K562 (cell line): ENCODE measurements at regions not wholly inside any gene's neighbourhood (a gene's known extent, or its start where the extent isn't known, plus 50 kb on each side); places are given as distances from the start of the nearest gene placed in this dataset.

Experiments
- BRF2 ChIP-seq: IDR thresholded peaks from 3 replicates; pipeline ENCODE4 v1.6.1; 2011; ENCODE audit warnings: borderline replicate concordance, mild to moderate bottlenecking; ENCODE audit not compliant: insufficient read length, insufficient read depth
- ESRRA ChIP-seq: fragments of 450-650 bp; IDR thresholded peaks from 2 replicates; pipeline ENCODE4 v1.6.1; 2014; ENCODE audit warnings: low read depth, mild to moderate bottlenecking, moderate library complexity, borderline replicate concordance
- FOXM1 ChIP-seq, 2 experiments: fragments of 450-650 bp in 1 of 2; sonication (generic) in 1 of 2; formaldehyde crosslinking in 1 of 2; IDR thresholded peaks; 2 replicates each; pipeline versions ENCODE4 v1.6.1 to v1.9.0; 2017 to 2022; ENCODE audit warnings: low read depth in 2 of 2, mild to moderate bottlenecking in 2 of 2, missing genetic modification reagents in 1 of 2, moderate library complexity in 1 of 2
- GATAD2B ChIP-seq: fragments of 450-650 bp; IDR thresholded peaks from 2 replicates; pipeline ENCODE4 v1.6.1; 2017; ENCODE audit warnings: mild to moderate bottlenecking, borderline replicate concordance
- HCFC1 ChIP-seq: IDR thresholded peaks from 2 replicates; pipeline ENCODE4 v1.6.1; 2012; ENCODE audit warnings: low read depth, low read length, improper control_type of control experiment
- HDAC2 ChIP-seq: fragments of 450-650 bp; IDR thresholded peaks from 2 replicates; pipeline ENCODE4 v1.6.1; 2016; ENCODE audit warnings: mild to moderate bottlenecking
- HDAC8 ChIP-seq: fragments of 450-650 bp; IDR thresholded peaks from 2 replicates; pipeline ENCODE4 v1.6.1; 2016; ENCODE audit warnings: mild to moderate bottlenecking, missing genetic modification characterization, moderate library complexity, missing compliant biosample characterization
- HSF4 ChIP-seq: fragments of 250-450 bp; sonication (Bioruptor Pico); IDR thresholded peaks from 2 replicates; pipeline ENCODE4 v2.1.2; 2022; ENCODE audit warnings: mild to moderate bottlenecking, moderate library complexity, borderline replicate concordance
- KDM1A ChIP-seq, 2 experiments: fragments of 450-650 bp; IDR thresholded peaks; 2 replicates each; pipeline ENCODE4 v1.6.1; 2016; ENCODE audit warnings: mild to moderate bottlenecking in 2 of 2
- MXI1 ChIP-seq: IDR thresholded peaks from 2 replicates; pipeline ENCODE4 v1.6.1; 2011; ENCODE audit warnings: low read depth, mild to moderate bottlenecking, improper control_type of control experiment, low read length
- NFYB ChIP-seq: IDR thresholded peaks from 2 replicates; pipeline ENCODE4 v1.6.1; 2011; ENCODE audit warnings: mild to moderate bottlenecking, moderate library complexity; ENCODE audit not compliant: insufficient read length; ENCODE audit errors: extremely low read depth
- NR3C1 ChIP-seq: sonication (generic); formaldehyde crosslinking; IDR thresholded peaks from 2 replicates; pipeline ENCODE4 v1.8.1; 2022; ENCODE audit warnings: missing genetic modification reagents
- POLR2AphosphoS5 ChIP-seq: IDR thresholded peaks from 2 replicates; pipeline ENCODE4 v1.6.1; 2011; ENCODE audit warnings: mild to moderate bottlenecking, low read depth, low read length, moderate library complexity; ENCODE audit not compliant: control insufficient read depth, insufficient read depth
- POU5F1 ChIP-seq: fragments of 150-350 bp; IDR thresholded peaks from 2 replicates; pipeline ENCODE4 v1.6.1; 2014; ENCODE audit warnings: borderline replicate concordance, low read length, low read depth, mild to moderate bottlenecking; ENCODE audit not compliant: partially characterized antibody
- RCOR1 ChIP-seq, 2 experiments: IDR thresholded peaks; 2 replicates each; pipeline ENCODE4 v1.6.1; 2012; ENCODE audit warnings: low read depth in 2 of 2, low read length in 2 of 2, borderline replicate concordance in 1 of 2, improper control_type of control experiment in 1 of 2
- RHOXF2B ChIP-seq: fragments of 250-450 bp; sonication (Bioruptor Pico); conservative IDR thresholded peaks from 2 replicates; pipeline ENCODE4 v1.5.1; 2021
- SLC30A9 ChIP-seq: fragments of 250-450 bp; sonication (Bioruptor Pico); IDR thresholded peaks from 2 replicates; pipeline ENCODE4 v1.8.0; 2022; ENCODE audit warnings: mild to moderate bottlenecking, moderate library complexity
- SNIP1 ChIP-seq: fragments of 450-650 bp; IDR thresholded peaks from 2 replicates; pipeline ENCODE4 v1.7.1; 2017; ENCODE audit warnings: low read depth, mild to moderate bottlenecking
- TARDBP ChIP-seq: fragments of 450-650 bp; IDR thresholded peaks from 2 replicates; pipeline ENCODE4 v1.6.1; 2016
- U2AF2 ChIP-seq: fragments of 200-400 bp; formaldehyde crosslinking; optimal IDR thresholded peaks from 2 replicates; pipeline ENCODE3; 2017; ENCODE audit warnings: low read depth, mild to moderate bottlenecking, low read length
- YY1 ChIP-seq, 3 experiments: IDR thresholded peaks; 2 replicates each; pipeline ENCODE4 v1.6.1; 2011; ENCODE audit warnings: low read length in 2 of 3, mild to moderate bottlenecking in 2 of 3, moderate library complexity in 2 of 3, borderline replicate concordance in 1 of 3, control low read depth in 1 of 3, low read depth in 1 of 3; ENCODE audit not compliant: insufficient read depth in 3 of 3, insufficient replicate concordance in 2 of 3, control insufficient read depth in 1 of 3, insufficient read length in 1 of 3; ENCODE audit errors: extremely low read depth in 1 of 3
- ZNF133 ChIP-seq: fragments of 250-450 bp; sonication (Bioruptor Pico); IDR thresholded peaks from 2 replicates; pipeline ENCODE4 v1.4.0; 2020; ENCODE audit warnings: mild to moderate bottlenecking
- ZNF280A ChIP-seq: fragments of 450-650 bp; IDR thresholded peaks from 2 replicates; pipeline ENCODE4 v1.6.1; 2018; ENCODE audit warnings: mild to moderate bottlenecking, low read depth; ENCODE audit not compliant: partially characterized antibody
- ZNF311 ChIP-seq: fragments of 250-450 bp; sonication (Bioruptor Pico); IDR thresholded peaks from 2 replicates; pipeline ENCODE4 v1.4.0; 2020; ENCODE audit warnings: mild to moderate bottlenecking, moderate library complexity
- ZNF511 ChIP-seq: sonication (generic); formaldehyde crosslinking; IDR thresholded peaks from 2 replicates; pipeline ENCODE4 v1.8.0; 2022; ENCODE audit warnings: mild to moderate bottlenecking, missing genetic modification reagents
- ZNF551 ChIP-seq: fragments of 250-450 bp; sonication (Bioruptor Pico); IDR thresholded peaks from 2 replicates; pipeline ENCODE4 v1.5.0; 2021; ENCODE audit warnings: mild to moderate bottlenecking, moderate library complexity
- ZNF830 ChIP-seq: fragments of 250-450 bp; sonication (Bioruptor Pico); IDR thresholded peaks from 2 replicates; pipeline ENCODE4 v1.5.0; 2021; ENCODE audit warnings: mild to moderate bottlenecking

- TF ChIP-seq ZNF280A (no peak), NFYB (no peak), HDAC2 (0 out of 2 replicates have a peak, but pooled peaks have one; percentile 18), GATAD2B (no peak), TARDBP (no peak), ZNF133 (CRISPR knock-in tag) (no peak), HSF4 (CRISPR knock-in tag) (no peak), POU5F1 (no peak), SNIP1 (no peak), HCFC1 (no peak), ZNF311 (CRISPR knock-in tag) (no peak), RHOXF2B (no peak), ZNF511 (CRISPR knock-in tag) (no peak), ZNF551 (CRISPR knock-in tag) (no peak), FOXM1 (IDR thresholded peaks at IDR 0.05; ENCODE audit: low read depth) (no peak), FOXM1 (CRISPR knock-in tag; IDR thresholded peaks at IDR 0.05; ENCODE audit: low read depth) (no peak), POLR2AphosphoS5 (no peak), KDM1A (IDR thresholded peaks at IDR 0.05) (peak in 1 of 2 experiments; percentile 40; a peak in 2 of 4 replicates), SLC30A9 (CRISPR knock-in tag) (no peak), U2AF2 (no peak), BRF2 (no peak), YY1 (IDR thresholded peaks at IDR 0.05; ENCODE audit: borderline replicate concordance in 1 of 3, control insufficient read depth in 1 of 3, extremely low read depth in 1 of 3, insufficient read depth in 3 of 3, insufficient read length in 1 of 3, insufficient replicate concordance in 2 of 3, low read depth in 1 of 3, low read length in 2 of 3) (peak in 1 of 3 experiments; percentile 27), MXI1 (no peak), ZNF830 (CRISPR knock-in tag) (no peak), NR3C1 (CRISPR knock-in tag) (no peak), HDAC8 (tag) (no peak), ESRRA (peak; percentile 49; the same call in 1 of the 2 replicates), RCOR1 (IDR thresholded peaks at IDR 0.05; ENCODE audit: borderline replicate concordance in 1 of 2, low read depth in 2 of 2, low read length in 2 of 2) (0 out of 4 replicates have a peak, but pooled peaks of 1 of the 2 experiments have one; percentile 59)
Measured at GRCh38 chr16:85545227-85545818, 67.8 kb upstream of the GSE1 start (continued).
